Neutrophil (primary cell): ENCODE measurements at regions not wholly inside any gene's neighbourhood (a gene's known extent, or its start where the extent isn't known, plus 50 kb on each side); places are given as distances from the start of the nearest gene placed in this dataset.

Source experiments
- H3K27ac ChIP-seq: fragments of 200-600 bp; sonication (generic); 2 replicates; pipeline ENCODE4 v1.5.1; 2016; ENCODE audit warnings: mild to moderate bottlenecking, moderate library complexity
- H3K27me3 ChIP-seq: fragments of 200-600 bp; sonication (generic); 2 replicates; pipeline ENCODE4 v1.6.0; 2016; ENCODE audit warnings: mild to moderate bottlenecking
- H3K36me3 ChIP-seq: fragments of 200-600 bp; sonication (generic); 2 replicates; pipeline ENCODE4 v1.5.1; 2017
- H3K4me1 ChIP-seq, 2 experiments: fragments of 200-600 bp in 1 of 2; sonication (generic) in 1 of 2; 1 replicate in 1 of 2; 2 replicates in 1 of 2; pipeline versions ENCODE4 v1.5.1 to v1.6.1; 2013 to 2016; ENCODE audit warnings: low read depth in 1 of 2, low read length in 1 of 2, mild to moderate bottlenecking in 1 of 2, moderate library complexity in 1 of 2; ENCODE audit not compliant: control insufficient read depth in 1 of 2, insufficient read depth in 1 of 2
- H3K4me3 ChIP-seq, 2 experiments: fragments of 200-600 bp in 1 of 2; sonication (generic) in 1 of 2; 1 replicate in 1 of 2; 2 replicates in 1 of 2; pipeline ENCODE4 v1.5.1; 2013 to 2016; ENCODE audit warnings: low read depth in 1 of 2, low read length in 1 of 2, mild to moderate bottlenecking in 1 of 2, moderate library complexity in 1 of 2
- H3K9me3 ChIP-seq: fragments of 200-600 bp; sonication (generic); 2 replicates; pipeline ENCODE4 v1.5.1; 2016
- TF ChIP-seq, protein P1 (sequence below): fragments of 200-600 bp; sonication (generic); IDR thresholded peaks from 2 replicates; pipeline ENCODE4 v1.5.1; 2016; ENCODE audit warnings: antibody characterized with exemption

DNA sequence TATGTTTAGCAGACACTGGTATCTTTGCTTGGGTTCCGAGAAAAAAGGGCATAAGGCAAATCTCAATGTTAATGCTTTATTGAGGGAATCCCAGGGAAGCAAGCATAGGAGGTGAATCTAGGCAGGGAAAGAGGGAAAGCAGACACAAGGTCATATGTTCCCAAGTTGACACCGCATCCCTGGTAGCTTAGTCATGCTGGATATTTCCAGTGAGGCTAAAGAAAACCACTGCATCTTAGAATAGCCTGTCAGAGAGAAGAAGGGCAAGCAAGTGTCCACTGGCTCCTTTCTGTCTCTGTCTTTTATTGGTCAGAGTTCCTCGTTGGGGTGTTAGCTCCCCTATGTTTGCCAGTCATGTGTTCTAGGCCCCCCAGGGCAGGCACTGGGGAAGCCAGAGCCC is 104.7 kb downstream of the NKX6-1 start:
- no peaks in the 10 kb centered on the region for H3K4me1 ChIP-seq

DNA sequence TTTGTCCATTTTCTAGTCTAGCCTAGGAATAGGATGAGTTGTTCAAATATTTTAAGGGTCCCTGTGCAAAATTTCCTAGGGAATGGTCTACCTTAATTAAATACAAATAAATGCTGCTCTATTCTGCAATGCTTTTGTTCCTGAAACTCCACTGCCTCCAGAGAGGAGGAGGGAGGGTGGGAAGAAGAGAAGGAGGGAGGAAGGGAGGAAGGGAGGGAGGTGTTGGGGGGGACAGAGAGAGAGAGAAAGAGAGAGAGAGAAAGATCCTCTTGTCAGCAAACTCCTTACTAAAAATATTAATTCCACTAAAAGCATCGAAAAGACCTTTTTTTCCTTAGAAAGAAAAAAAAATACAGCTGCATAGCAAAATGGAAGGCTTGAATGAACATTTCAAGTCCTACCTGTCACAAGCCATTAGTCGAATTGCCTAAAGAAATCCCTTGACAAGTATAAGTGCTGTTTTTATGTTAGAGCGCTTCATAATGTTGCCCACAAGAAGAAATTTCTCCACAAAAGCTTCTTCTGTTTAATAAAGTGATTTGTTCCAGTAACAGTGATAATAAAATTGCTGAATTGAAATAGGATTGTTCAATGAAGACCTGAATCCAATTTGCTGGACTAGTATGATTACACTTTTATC is 106.0 kb downstream of the NKX6-1 start:
- TF ChIP-seq, protein P1, sequence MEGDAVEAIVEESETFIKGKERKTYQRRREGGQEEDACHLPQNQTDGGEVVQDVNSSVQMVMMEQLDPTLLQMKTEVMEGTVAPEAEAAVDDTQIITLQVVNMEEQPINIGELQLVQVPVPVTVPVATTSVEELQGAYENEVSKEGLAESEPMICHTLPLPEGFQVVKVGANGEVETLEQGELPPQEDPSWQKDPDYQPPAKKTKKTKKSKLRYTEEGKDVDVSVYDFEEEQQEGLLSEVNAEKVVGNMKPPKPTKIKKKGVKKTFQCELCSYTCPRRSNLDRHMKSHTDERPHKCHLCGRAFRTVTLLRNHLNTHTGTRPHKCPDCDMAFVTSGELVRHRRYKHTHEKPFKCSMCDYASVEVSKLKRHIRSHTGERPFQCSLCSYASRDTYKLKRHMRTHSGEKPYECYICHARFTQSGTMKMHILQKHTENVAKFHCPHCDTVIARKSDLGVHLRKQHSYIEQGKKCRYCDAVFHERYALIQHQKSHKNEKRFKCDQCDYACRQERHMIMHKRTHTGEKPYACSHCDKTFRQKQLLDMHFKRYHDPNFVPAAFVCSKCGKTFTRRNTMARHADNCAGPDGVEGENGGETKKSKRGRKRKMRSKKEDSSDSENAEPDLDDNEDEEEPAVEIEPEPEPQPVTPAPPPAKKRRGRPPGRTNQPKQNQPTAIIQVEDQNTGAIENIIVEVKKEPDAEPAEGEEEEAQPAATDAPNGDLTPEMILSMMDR: no peak
- Histone ChIP-seq H3K27me3 (no peaks in the 10 kb centered on the region), H3K9me3 (no peaks in the 10 kb centered on the region)

More for the DNA sequence above, 104.7 kb downstream of the NKX6-1 start:
- Histone ChIP-seq H3K27ac (no peak overlapping the region), H3K9me3 (no peaks in the 10 kb centered on the region), H3K27me3 (no peaks in the 10 kb centered on the region), H3K36me3 (no peaks in the 10 kb centered on the region), H3K4me3 (no peak overlapping the region)
- TF ChIP-seq, protein P1: no peak

DNA sequence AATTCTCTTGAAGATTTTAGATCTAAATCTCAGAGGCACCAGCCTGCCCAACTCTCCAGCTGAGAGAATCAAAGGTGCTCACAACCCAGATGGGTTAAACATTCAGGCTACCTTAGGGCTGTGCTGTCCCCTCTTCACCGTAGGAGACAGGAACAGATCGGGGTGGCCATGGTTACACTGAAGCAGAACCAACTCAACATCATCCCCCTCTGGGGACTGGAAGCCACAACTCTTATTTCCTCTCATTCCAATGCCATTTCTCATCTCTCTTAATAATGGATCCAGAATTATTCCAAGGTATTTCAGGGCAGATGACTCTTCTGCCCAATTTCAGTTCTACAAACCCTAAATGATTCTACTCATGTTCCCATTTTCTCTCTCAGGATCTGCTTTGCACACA is 109.7 kb downstream of the NKX6-1 start:
- no peak overlapping the region for H3K4me3 ChIP-seq
- H3K27ac ChIP-seq: no peak overlapping the region
- H3K27me3 ChIP-seq: no peaks in the 10 kb centered on the region
- H3K4me1 ChIP-seq: no peaks in the 10 kb centered on the region
- no peaks in the 10 kb centered on the region for H3K9me3 ChIP-seq
- TF ChIP-seq, protein P1: no peak
- H3K36me3 ChIP-seq: no peaks in the 10 kb centered on the region

More for the DNA sequence above, 106.0 kb downstream of the NKX6-1 start:
- Histone ChIP-seq H3K4me3 (no peak overlapping the region), H3K36me3 (no peaks in the 10 kb centered on the region), H3K4me1 (no peaks in the 10 kb centered on the region), H3K27ac (no peak overlapping the region)

DNA sequence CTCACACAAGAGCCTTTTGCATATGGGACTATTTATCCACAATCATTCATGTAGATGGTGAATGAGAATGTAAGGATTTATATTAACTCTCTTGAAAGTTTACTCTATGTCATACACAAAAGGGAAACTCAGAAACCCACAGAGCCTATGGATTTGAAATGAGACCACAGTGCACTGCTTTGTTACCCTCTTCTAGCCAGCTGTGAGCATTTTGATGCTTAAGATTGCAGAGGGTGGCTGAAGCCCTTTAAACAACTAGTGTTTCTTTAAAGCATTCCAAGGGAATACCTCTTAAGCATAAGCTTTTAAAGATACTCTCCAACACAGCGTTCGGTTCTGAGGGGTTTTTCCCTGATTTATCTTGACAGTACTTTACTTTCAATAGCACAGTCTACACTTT is 113.9 kb downstream of the NKX6-1 start:
- Histone ChIP-seq H3K27ac (no peak overlapping the region), H3K9me3 (no peaks in the 10 kb centered on the region), H3K4me3 (no peak overlapping the region), H3K36me3 (no peaks in the 10 kb centered on the region), H3K27me3 (peaks cover 2% of the 10 kb centered on the region), H3K4me1 (no peaks in the 10 kb centered on the region)
- TF ChIP-seq, protein P1: no peak

DNA sequence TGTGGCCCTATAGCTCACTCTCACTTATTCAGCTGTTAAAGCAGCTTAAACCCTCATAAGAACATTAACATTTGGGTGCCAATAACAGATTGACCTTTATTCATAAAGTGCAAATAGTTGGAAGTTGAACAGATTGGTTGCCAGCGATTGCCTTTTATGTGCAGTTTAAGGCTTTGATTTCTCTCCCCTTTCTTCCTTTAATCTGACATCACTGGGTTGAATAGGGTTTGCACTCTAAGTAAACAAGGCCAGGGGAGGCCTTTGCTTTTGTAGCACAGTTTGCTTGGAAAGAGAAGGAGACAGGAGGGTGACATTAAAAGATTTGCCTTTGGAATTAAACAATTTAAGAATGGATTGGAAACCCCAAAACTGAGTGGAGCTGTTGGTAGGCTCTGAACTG is 114.3 kb downstream of the NKX6-1 start:
- peaks cover 6% of the 10 kb centered on the region for H3K27me3 ChIP-seq
- TF ChIP-seq, protein P1: no peak
- no peaks in the 10 kb centered on the region for H3K36me3 ChIP-seq
- H3K4me3 ChIP-seq: no peak overlapping the region
- no peaks in the 10 kb centered on the region for H3K9me3 ChIP-seq
- H3K4me1 ChIP-seq: no peaks in the 10 kb centered on the region
- no peak overlapping the region for H3K27ac ChIP-seq
